Ishikawa (cell line): ENCODE measurements at regions not wholly inside any gene's neighbourhood (a gene's known extent, or its start where the extent isn't known, plus 50 kb on each side); places are given as distances from the start of the nearest gene placed in this dataset.

Source experiments
- EGR1 ChIP-seq: IDR thresholded peaks from 2 replicates; pipeline ENCODE4 v1.6.1; 2012
- EP300 ChIP-seq: IDR thresholded peaks from 2 replicates; pipeline ENCODE4 v1.6.1; 2012; ENCODE audit warnings: borderline replicate concordance
- RAD21 ChIP-seq: IDR thresholded peaks from 2 replicates; pipeline ENCODE4 v1.6.1; 2012; ENCODE audit warnings: low read depth
- TAF1 ChIP-seq: IDR thresholded peaks from 2 replicates; pipeline ENCODE4 v1.6.1; 2012; ENCODE audit warnings: low read depth, mild to moderate bottlenecking
- TEAD4 ChIP-seq: IDR thresholded peaks from 2 replicates; pipeline ENCODE4 v1.6.1; 2012
- TF ChIP-seq, protein P1 (sequence below): IDR thresholded peaks from 2 replicates; pipeline ENCODE4 v1.6.1; 2012
- TF ChIP-seq, protein P2 (sequence below): IDR thresholded peaks from 2 replicates; pipeline ENCODE4 v1.6.1; 2012; ENCODE audit warnings: low read depth, mild to moderate bottlenecking

DNA sequence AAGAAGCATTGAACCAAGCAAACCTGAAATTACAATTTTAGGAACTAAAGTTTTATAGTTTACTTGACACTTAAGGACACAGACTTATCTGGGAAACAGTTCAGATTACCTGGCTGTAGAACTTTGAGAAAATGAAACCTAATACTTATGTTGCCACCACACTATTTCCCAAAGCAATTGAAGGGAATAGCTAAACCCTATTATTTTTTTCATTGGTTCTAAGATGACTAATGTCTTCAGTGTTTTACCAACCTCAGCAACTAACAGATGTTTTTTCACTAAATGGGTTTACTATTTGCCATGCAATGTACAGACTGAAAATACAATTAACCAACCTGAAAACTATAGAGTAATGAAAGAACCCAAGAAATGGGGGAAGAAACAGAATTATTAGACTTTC is 689.6 kb downstream of the SORCS1 start:
- no peak for TF ChIP-seq RAD21
- no peak for TF ChIP-seq EP300
- no peak for TF ChIP-seq TAF1
- TF ChIP-seq, protein P1, sequence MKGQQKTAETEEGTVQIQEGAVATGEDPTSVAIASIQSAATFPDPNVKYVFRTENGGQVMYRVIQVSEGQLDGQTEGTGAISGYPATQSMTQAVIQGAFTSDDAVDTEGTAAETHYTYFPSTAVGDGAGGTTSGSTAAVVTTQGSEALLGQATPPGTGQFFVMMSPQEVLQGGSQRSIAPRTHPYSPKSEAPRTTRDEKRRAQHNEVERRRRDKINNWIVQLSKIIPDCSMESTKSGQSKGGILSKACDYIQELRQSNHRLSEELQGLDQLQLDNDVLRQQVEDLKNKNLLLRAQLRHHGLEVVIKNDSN: no peak
- TF ChIP-seq, protein P2, sequence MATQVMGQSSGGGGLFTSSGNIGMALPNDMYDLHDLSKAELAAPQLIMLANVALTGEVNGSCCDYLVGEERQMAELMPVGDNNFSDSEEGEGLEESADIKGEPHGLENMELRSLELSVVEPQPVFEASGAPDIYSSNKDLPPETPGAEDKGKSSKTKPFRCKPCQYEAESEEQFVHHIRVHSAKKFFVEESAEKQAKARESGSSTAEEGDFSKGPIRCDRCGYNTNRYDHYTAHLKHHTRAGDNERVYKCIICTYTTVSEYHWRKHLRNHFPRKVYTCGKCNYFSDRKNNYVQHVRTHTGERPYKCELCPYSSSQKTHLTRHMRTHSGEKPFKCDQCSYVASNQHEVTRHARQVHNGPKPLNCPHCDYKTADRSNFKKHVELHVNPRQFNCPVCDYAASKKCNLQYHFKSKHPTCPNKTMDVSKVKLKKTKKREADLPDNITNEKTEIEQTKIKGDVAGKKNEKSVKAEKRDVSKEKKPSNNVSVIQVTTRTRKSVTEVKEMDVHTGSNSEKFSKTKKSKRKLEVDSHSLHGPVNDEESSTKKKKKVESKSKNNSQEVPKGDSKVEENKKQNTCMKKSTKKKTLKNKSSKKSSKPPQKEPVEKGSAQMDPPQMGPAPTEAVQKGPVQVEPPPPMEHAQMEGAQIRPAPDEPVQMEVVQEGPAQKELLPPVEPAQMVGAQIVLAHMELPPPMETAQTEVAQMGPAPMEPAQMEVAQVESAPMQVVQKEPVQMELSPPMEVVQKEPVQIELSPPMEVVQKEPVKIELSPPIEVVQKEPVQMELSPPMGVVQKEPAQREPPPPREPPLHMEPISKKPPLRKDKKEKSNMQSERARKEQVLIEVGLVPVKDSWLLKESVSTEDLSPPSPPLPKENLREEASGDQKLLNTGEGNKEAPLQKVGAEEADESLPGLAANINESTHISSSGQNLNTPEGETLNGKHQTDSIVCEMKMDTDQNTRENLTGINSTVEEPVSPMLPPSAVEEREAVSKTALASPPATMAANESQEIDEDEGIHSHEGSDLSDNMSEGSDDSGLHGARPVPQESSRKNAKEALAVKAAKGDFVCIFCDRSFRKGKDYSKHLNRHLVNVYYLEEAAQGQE: no peak
- no peak for TF ChIP-seq EGR1
- no peak for TF ChIP-seq TEAD4
